GM21619 (cell line): ENCODE measurements at regions not wholly inside any gene's neighbourhood (a gene's known extent, or its start where the extent isn't known, plus 50 kb on each side); places are given as distances from the start of the nearest gene placed in this dataset.
"Not testable (repeated sequence)": the region's sequence is repeated elsewhere in the genome, so short reads cannot be mapped to it uniquely, and the experiment has no call there.

Experiments used
- ATAC-seq: cut with Tn5 transposase; IDR thresholded peaks from one replicate; pipeline ENCODE4 v1.9.1; 2021; ENCODE audit not compliant: unreplicated experiment

- ATAC-seq: no peak
These were observed 1313.9 kb upstream of the SLC39A10 start for GRCh38 chr2:194343167-194343566.

GRCh38 chr2:194332799-194333490 is 1324.1 kb upstream of the SLC39A10 start:
- no peak for ATAC-seq

GRCh38 chr2:194328456-194328855 is 1328.6 kb upstream of the SLC39A10 start:
- ATAC-seq: no peak

- no peak for ATAC-seq
These were observed 1329.7 kb upstream of the SLC39A10 start for GRCh38 chr2:194327196-194327888.

GRCh38 chr2:194323740-194324139 is 1333.3 kb upstream of the SLC39A10 start:
- no peak for ATAC-seq

GRCh38 chr2:194320520-194320919 is 1336.5 kb upstream of the SLC39A10 start:
- ATAC-seq: no peak

GRCh38 chr2:194319222-194319992 is 1337.6 kb upstream of the SLC39A10 start:
- peak; percentile 78 for ATAC-seq

GRCh38 chr2:194314042-194314441 is 1343.0 kb upstream of the SLC39A10 start:
- no peak for ATAC-seq

GRCh38 chr2:194304191-194304590 is 1352.8 kb upstream of the SLC39A10 start:
- ATAC-seq: no peak

GRCh38 chr2:194301946-194302345 is 1355.1 kb upstream of the SLC39A10 start:
- ATAC-seq: no peak

- no peak for ATAC-seq
These were observed 1362.9 kb upstream of the SLC39A10 start for GRCh38 chr2:194294156-194294555.

- no peak for ATAC-seq
These were observed 1365.9 kb upstream of the SLC39A10 start for GRCh38 chr2:194291104-194291503.

GRCh38 chr2:194289712-194290346 is 1367.2 kb upstream of the SLC39A10 start:
- ATAC-seq: no peak

GRCh38 chr2:194276667-194277066 is 1380.4 kb upstream of the SLC39A10 start:
- not testable (repeated sequence) for ATAC-seq

- ATAC-seq: no peak
These were observed 1385.6 kb upstream of the SLC39A10 start for GRCh38 chr2:194271293-194271961.

GRCh38 chr2:194270648-194271047 is 1386.4 kb upstream of the SLC39A10 start:
- ATAC-seq: no peak

GRCh38 chr2:194264586-194264985 is 1392.4 kb upstream of the SLC39A10 start:
- ATAC-seq: no peak

GRCh38 chr2:194260185-194260584 is 1396.8 kb upstream of the SLC39A10 start:
- ATAC-seq: no peak

- ATAC-seq: no peak
These were observed 1399.9 kb upstream of the SLC39A10 start for GRCh38 chr2:194257095-194257494.

GRCh38 chr2:194253528-194254259 is 1403.3 kb upstream of the SLC39A10 start:
- no peak for ATAC-seq
